C4-2B (cell line): ENCODE measurements at regions not wholly inside any gene's neighbourhood (a gene's known extent, or its start where the extent isn't known, plus 50 kb on each side); places are given as distances from the start of the nearest gene placed in this dataset.

Experiments
- ZFX ChIP-seq: fragments of 450-650 bp; IDR thresholded peaks from 2 replicates; pipeline ENCODE4 v1.6.1; 2017
- TF ChIP-seq, protein P1 (sequence below): fragments of 450-650 bp; conservative IDR thresholded peaks from 2 replicates; pipeline ENCODE4 v1.5.1; 2017; ENCODE audit warnings: mild to moderate bottlenecking

DNA sequence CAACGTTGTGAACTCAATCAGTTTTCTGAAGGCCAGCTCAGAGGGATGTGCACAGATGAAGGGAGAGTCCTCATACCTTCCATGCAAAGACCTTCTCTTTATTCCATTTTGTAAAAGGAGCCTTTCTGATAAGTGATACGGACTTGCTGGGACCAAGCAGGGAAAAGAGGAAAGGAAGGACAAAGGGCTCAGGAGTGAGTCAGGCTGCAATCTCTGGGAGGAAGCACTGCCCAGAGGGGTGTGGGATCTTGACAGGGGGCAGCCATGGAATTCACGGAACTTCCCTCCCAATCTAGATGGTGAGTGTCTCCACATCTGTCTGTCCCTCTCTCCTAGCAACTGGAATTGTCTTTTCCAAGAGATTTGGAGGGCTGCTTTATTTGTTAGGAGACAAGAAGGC lies 281.4 kb upstream of the CELF4 start:
- TF ChIP-seq, protein P1, sequence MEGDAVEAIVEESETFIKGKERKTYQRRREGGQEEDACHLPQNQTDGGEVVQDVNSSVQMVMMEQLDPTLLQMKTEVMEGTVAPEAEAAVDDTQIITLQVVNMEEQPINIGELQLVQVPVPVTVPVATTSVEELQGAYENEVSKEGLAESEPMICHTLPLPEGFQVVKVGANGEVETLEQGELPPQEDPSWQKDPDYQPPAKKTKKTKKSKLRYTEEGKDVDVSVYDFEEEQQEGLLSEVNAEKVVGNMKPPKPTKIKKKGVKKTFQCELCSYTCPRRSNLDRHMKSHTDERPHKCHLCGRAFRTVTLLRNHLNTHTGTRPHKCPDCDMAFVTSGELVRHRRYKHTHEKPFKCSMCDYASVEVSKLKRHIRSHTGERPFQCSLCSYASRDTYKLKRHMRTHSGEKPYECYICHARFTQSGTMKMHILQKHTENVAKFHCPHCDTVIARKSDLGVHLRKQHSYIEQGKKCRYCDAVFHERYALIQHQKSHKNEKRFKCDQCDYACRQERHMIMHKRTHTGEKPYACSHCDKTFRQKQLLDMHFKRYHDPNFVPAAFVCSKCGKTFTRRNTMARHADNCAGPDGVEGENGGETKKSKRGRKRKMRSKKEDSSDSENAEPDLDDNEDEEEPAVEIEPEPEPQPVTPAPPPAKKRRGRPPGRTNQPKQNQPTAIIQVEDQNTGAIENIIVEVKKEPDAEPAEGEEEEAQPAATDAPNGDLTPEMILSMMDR, result no peak
- TF ChIP-seq ZFX, result no peak
